ENCODE measurements at regions not wholly inside any gene's neighbourhood (a gene's known extent, or its start where the extent isn't known, plus 50 kb on each side); places are given as distances from the start of the nearest gene placed in this dataset.

DNA sequence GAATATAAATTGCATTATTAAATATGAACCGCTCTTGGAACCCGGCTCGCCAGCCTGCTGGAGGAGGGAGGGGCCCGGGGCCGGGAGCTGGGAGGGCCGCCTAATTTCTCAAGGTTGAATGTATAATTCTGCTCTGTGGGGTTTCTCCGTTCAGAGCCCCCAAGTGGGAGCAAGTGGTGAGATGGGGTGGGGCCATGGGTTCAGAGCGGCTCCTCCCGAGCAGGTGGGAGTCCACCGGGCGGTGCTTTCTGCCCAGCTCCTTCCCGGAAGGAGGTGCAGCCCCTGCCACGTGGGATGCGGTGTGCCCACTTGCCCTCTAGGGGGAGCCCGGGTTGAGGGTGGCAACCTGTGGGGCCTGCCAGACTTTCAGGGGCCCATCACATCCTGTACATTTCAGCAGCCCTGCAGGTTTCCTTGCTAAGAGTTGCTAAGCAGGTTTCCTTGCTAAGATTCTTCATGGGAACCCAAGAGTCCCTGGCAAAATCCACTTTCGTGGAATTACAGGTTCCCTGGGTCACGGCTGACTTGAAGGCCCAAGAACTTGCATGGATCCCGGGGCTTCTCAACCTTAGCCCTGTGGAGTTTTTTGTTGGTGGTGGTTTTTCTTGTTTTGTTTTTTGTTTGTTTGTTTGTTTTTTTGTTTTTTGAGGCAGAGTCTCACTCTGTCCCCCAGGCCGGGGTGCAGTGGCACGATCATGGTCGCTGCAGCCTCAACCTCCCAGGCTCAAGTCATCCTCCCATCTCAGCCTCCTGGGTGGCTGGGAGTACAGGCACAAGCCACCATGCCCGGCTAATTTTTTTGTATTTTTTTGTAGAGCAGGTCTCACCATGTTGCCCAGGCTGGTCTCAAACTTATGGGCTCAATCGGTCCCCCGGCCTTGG, 196.7 kb upstream of the GSE1 start:
- peak overlapping the region; percentile 69 for H2AFZ ChIP-seq (ENCODE audit: insufficient read depth, low read depth, low read length, poor library complexity, severe bottlenecking)
- Mint-ChIP-seq H3K27ac (no peak overlapping the region), H3K36me3 (no peaks in the 10 kb centered on the region), H3K9me3 (peaks cover 4 to 18% (median 12%) of the 10 kb centered on the region in 7 donors), H3K4me1 (peaks cover 7% of the 10 kb centered on the region), H3K4me3 (peak overlapping the region; percentile 69 to 78), H3K27me3 (ENCODE audit: low read depth in 3 of 3) (peaks cover 0 to 6% (median 6%) of the 10 kb centered on the region in 3 donors)
- 22% methylated on average over 20 of the region's 24 CpGs for WGBS (ENCODE audit: insufficient coverage)
- H3K4me2 ChIP-seq (replicated peaks; ENCODE audit: extremely low read depth, low read length, poor library complexity, severe bottlenecking) = peak overlapping the region; percentile 55
- no peaks in the 10 kb centered on the region for H4K20me1 ChIP-seq (ENCODE audit: insufficient read depth, low read length)
- no peak overlapping the region for H3K9ac ChIP-seq (ENCODE audit: insufficient read depth, low read length, poor library complexity, severe bottlenecking)
- no peaks in the 10 kb centered on the region for H3K79me2 ChIP-seq (ENCODE audit: insufficient read depth, low read length)
- peak overlapping the region in 2 of 3 experiments; percentile 34 to 58 for H3K4me3 ChIP-seq (replicated peaks in 1 of 3; ENCODE audit: low read depth in 2 of 3, low read length in 3 of 3)
- TF ChIP-seq, protein P1, sequence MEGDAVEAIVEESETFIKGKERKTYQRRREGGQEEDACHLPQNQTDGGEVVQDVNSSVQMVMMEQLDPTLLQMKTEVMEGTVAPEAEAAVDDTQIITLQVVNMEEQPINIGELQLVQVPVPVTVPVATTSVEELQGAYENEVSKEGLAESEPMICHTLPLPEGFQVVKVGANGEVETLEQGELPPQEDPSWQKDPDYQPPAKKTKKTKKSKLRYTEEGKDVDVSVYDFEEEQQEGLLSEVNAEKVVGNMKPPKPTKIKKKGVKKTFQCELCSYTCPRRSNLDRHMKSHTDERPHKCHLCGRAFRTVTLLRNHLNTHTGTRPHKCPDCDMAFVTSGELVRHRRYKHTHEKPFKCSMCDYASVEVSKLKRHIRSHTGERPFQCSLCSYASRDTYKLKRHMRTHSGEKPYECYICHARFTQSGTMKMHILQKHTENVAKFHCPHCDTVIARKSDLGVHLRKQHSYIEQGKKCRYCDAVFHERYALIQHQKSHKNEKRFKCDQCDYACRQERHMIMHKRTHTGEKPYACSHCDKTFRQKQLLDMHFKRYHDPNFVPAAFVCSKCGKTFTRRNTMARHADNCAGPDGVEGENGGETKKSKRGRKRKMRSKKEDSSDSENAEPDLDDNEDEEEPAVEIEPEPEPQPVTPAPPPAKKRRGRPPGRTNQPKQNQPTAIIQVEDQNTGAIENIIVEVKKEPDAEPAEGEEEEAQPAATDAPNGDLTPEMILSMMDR (IDR thresholded peaks at IDR 0.05) = peak; percentile 83
- H3K27ac ChIP-seq (ENCODE audit: low read depth in 1 of 2, low read length in 2 of 2) = no peak overlapping the region
- H3K27me3 ChIP-seq (ENCODE audit: control insufficient read depth in 2 of 2, insufficient read depth in 2 of 2, low read length in 2 of 2) = no peaks in the 10 kb centered on the region
- H3K36me3 ChIP-seq (replicated peaks in 1 of 2; ENCODE audit: control insufficient read depth in 1 of 2, insufficient read depth in 2 of 2, low read length in 2 of 2) = no peaks in the 10 kb centered on the region
- intact Hi-C loops (cut with micrococcal nuclease) = loop anchor here (5.0 kb wide), 1 partner anchor 196 kb away; the partner anchor contains the start of gene GSE1 (in 2 of the 2)
- peaks cover 0 to 4% of the 10 kb centered on the region in 2 donors for H3K4me1 ChIP-seq (ENCODE audit: control insufficient read depth in 1 of 2, insufficient read depth in 2 of 2, low read length in 2 of 2)
- peaks cover 10 to 15% of the 10 kb centered on the region in 2 donors for H3K9me3 ChIP-seq (replicated peaks in 1 of 2; ENCODE audit: control insufficient read depth in 1 of 2, insufficient read depth in 1 of 2, low read length in 2 of 2)
- DNase-seq = peak; percentile 45 to 64 (median 58)

DNA sequence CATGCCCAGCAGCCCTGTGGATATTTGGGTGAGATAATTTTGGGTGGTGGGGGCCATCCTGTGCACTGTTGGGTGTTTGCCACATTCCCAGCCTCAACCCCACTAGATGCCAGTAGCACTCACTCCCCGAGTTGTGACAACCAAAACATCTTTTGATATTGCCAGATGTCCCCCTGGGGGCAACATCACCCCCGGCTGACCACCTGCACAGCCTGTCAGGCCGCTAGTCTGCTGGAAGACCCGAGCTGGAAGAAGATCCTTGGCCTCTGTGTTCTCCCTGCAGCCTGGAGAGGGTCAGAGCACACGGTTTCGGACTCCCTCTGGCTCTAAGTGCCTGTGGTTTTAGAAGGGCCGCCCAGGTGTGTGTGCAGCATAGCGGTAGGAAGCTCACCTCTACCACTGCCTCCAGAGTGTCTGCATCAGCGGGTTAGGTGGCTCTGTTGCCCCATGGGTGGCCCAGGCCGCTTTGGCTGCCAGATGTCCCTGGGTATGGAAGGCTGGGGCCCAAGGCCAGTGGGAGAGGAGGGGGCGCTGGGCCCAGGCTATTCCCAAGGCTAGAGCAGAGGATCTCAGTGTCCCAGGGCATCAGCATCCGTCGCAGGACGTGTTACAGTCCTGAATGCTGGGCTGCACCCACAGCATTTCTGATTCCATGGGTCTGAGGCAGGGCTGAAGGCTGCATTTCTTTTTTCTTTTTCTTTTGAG, 195.8 kb upstream of the GSE1 start:
- Histone ChIP-seq H3K9ac (ENCODE audit: insufficient read depth, low read length, poor library complexity, severe bottlenecking) (no peak overlapping the region), H3K4me3 (replicated peaks in 1 of 3; ENCODE audit: low read depth in 2 of 3, low read length in 3 of 3) (no peak overlapping the region), H4K20me1 (ENCODE audit: insufficient read depth, low read length) (no peaks in the 10 kb centered on the region), H3K4me1 (ENCODE audit: control insufficient read depth in 1 of 2, insufficient read depth in 2 of 2, low read length in 2 of 2) (peaks cover 0 to 4% of the 10 kb centered on the region in 2 donors), H3K27ac (ENCODE audit: low read depth in 1 of 2, low read length in 2 of 2) (no peak overlapping the region), H3K9me3 (replicated peaks in 1 of 2; ENCODE audit: control insufficient read depth in 1 of 2, insufficient read depth in 1 of 2, low read length in 2 of 2) (peaks cover 10 to 15% of the 10 kb centered on the region in 2 donors), H3K4me2 (replicated peaks; ENCODE audit: extremely low read depth, low read length, poor library complexity, severe bottlenecking) (no peak overlapping the region), H3K36me3 (replicated peaks in 1 of 2; ENCODE audit: control insufficient read depth in 1 of 2, insufficient read depth in 2 of 2, low read length in 2 of 2) (no peaks in the 10 kb centered on the region), H2AFZ (ENCODE audit: insufficient read depth, low read depth, low read length, poor library complexity, severe bottlenecking) (no peak overlapping the region), H3K27me3 (ENCODE audit: control insufficient read depth in 2 of 2, insufficient read depth in 2 of 2, low read length in 2 of 2) (no peaks in the 10 kb centered on the region), H3K79me2 (ENCODE audit: insufficient read depth, low read length) (no peaks in the 10 kb centered on the region)
- intact Hi-C loops (cut with micrococcal nuclease) = loop anchor here (5.0 kb wide), 1 partner anchor 195 kb away; the partner anchor contains the start of gene GSE1 (in 2 of the 2)
- WGBS (ENCODE audit: insufficient coverage) = 92% methylated on average over 13 of the region's 14 CpGs
- peaks cover 7% of the 10 kb centered on the region for H3K4me1 Mint-ChIP-seq
- H3K36me3 Mint-ChIP-seq = no peaks in the 10 kb centered on the region
- peaks cover 4 to 18% (median 12%) of the 10 kb centered on the region in 7 donors for H3K9me3 Mint-ChIP-seq
- TF ChIP-seq, protein P1 (IDR thresholded peaks at IDR 0.05) = no peak
- H3K27ac Mint-ChIP-seq = peak overlapping the region in 1 of 7 donors; percentile 79
- DNase-seq = no peak
- no peak overlapping the region for H3K4me3 Mint-ChIP-seq
- H3K27me3 Mint-ChIP-seq (ENCODE audit: low read depth in 3 of 3) = peaks cover under 1 to 12% (median 6%) of the 10 kb centered on the region in 3 donors

All from CD14-positive monocyte (primary cell).